NCI-H1048 (cell line): ENCODE measurements at regions not wholly inside any gene's neighbourhood (a gene's known extent, or its start where the extent isn't known, plus 50 kb on each side); places are given as distances from the start of the nearest gene placed in this dataset.
"Not testable (repeated sequence)": the region's sequence is repeated elsewhere in the genome, so short reads cannot be mapped to it uniquely, and the experiment has no call there.

Experiments used
- DNase-seq: peaks from one replicate; lab custom pipeline; 2025; lab: John Stamatoyannopoulos, UW

- not testable (repeated sequence) for DNase-seq
These were observed 126.5 kb upstream of the NBPF9 start for GRCh38 chr1:149229813-149230212.

GRCh38 chr1:149234926-149235914 lies 131.9 kb upstream of the NBPF9 start:
- not testable (repeated sequence) for DNase-seq

GRCh38 chr1:149237515-149237914 lies 134.2 kb upstream of the NBPF9 start:
- DNase-seq: not testable (repeated sequence)

GRCh38 chr1:149239897-149240508 lies 136.7 kb upstream of the NBPF9 start:
- not testable (repeated sequence) for DNase-seq

- DNase-seq: not testable (repeated sequence)
These were observed 137.2 kb upstream of the NBPF9 start for GRCh38 chr1:149240530-149240929.

- DNase-seq: not testable (repeated sequence)
These were observed 137.9 kb upstream of the NBPF9 start for GRCh38 chr1:149241272-149241671.

GRCh38 chr1:149243572-149243971 lies 140.2 kb upstream of the NBPF9 start:
- DNase-seq: not testable (repeated sequence)

- not testable (repeated sequence) for DNase-seq
These were observed 141.3 kb upstream of the NBPF9 start for GRCh38 chr1:149244621-149245020.

GRCh38 chr1:149246212-149246611 lies 142.9 kb upstream of the NBPF9 start:
- DNase-seq: not testable (repeated sequence)

- not testable (repeated sequence) for DNase-seq
These were observed 145.3 kb upstream of the NBPF9 start for GRCh38 chr1:149248610-149249009.

GRCh38 chr1:149249850-149250467 lies 146.6 kb upstream of the NBPF9 start:
- DNase-seq: not testable (repeated sequence)

- not testable (repeated sequence) for DNase-seq
These were observed 151.8 kb upstream of the NBPF9 start for GRCh38 chr1:149254894-149255847.

- not testable (repeated sequence) for DNase-seq
These were observed 156.9 kb upstream of the NBPF9 start for GRCh38 chr1:149260284-149260683.

- not testable (repeated sequence) for DNase-seq
These were observed 157.5 kb upstream of the NBPF9 start for GRCh38 chr1:149260736-149261340.

- not testable (repeated sequence) for DNase-seq
These were observed 163.9 kb upstream of the NBPF9 start for GRCh38 chr1:149267287-149267686.

GRCh38 chr1:149269001-149269702 lies 165.8 kb upstream of the NBPF9 start:
- DNase-seq: not testable (repeated sequence)

GRCh38 chr1:149269833-149270232 lies 166.5 kb upstream of the NBPF9 start:
- DNase-seq: not testable (repeated sequence)

- not testable (repeated sequence) for DNase-seq
These were observed 171.1 kb upstream of the NBPF9 start for GRCh38 chr1:149274493-149274892.

- not testable (repeated sequence) for DNase-seq
These were observed 172.5 kb upstream of the NBPF9 start for GRCh38 chr1:149275802-149276201.

GRCh38 chr1:149276496-149276895 lies 173.1 kb upstream of the NBPF9 start:
- DNase-seq: not testable (repeated sequence)
